ENCODE measurements at regions not wholly inside any gene's neighbourhood (a gene's known extent, or its start where the extent isn't known, plus 50 kb on each side); places are given as distances from the start of the nearest gene placed in this dataset.

DNA sequence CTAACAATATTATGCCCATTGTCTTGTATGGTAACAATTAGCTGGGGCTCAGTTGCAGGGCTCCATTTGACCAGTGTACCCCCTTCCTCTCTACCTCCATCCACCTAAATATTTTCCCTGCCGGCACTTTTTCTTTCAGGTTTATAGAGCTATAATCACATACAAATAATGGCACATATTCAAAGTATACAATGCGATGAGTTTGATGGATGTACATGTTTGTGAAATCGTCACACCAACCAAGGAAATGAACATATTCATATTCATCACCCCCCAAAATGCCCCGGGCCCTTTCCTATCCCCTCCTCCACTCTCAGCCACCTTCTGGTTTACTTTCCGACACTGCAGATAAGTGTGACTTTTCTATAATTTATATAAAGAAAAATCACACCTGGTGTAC lies 351.5 kb downstream of the GADD45G start:
- Histone ChIP-seq H3K4me2 (ENCODE audit: low read depth, low read length, poor library complexity, severe bottlenecking) (no peak overlapping the region), H3K9me2 (replicated peaks; ENCODE audit: insufficient read depth, low read length) (no peaks in the 10 kb centered on the region), H2AFZ (ENCODE audit: low read length) (no peak overlapping the region), H3K9me3 (ENCODE audit: low read length) (no peaks in the 10 kb centered on the region), H3K9ac (ENCODE audit: low read length) (no peak overlapping the region), H4K20me1 (ENCODE audit: insufficient read depth, low read depth, low read length) (no peaks in the 10 kb centered on the region), H3K4me3 (ENCODE audit: low read length) (no peak overlapping the region), H3K27ac (ENCODE audit: low read length) (no peak overlapping the region), H3K27me3 (ENCODE audit: low read length) (no peaks in the 10 kb centered on the region), H3K36me3 (ENCODE audit: insufficient read depth, low read length) (no peaks in the 10 kb centered on the region), H3K79me2 (ENCODE audit: low read length) (no peaks in the 10 kb centered on the region), H3K4me1 (ENCODE audit: low read length) (no peaks in the 10 kb centered on the region)
- DNase-seq = no peak

DNA sequence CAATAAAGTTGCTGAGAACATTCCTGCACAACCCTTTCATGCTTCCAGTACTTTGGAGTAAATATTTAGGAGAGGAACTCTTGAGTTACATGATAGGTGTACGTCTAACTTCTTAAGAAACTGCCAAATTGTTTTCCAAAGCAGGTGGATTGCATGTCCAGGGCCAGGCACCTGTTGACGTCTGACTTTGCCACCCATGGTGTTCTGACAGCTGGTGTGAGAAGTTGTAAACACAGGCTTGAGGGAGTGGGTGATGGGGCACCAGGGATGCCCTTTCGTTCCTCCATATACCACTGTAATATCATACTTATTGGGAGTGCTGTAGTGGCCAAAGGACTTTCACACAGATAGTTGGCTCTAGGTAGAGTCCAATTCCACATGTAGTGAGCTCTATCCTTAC lies 352.1 kb downstream of the GADD45G start:
- DNase-seq = no peak
- Histone ChIP-seq H3K79me2 (ENCODE audit: low read length) (no peaks in the 10 kb centered on the region), H3K27ac (ENCODE audit: low read length) (no peak overlapping the region), H3K9me2 (replicated peaks; ENCODE audit: insufficient read depth, low read length) (no peaks in the 10 kb centered on the region), H3K36me3 (ENCODE audit: insufficient read depth, low read length) (no peaks in the 10 kb centered on the region), H3K4me1 (ENCODE audit: low read length) (no peaks in the 10 kb centered on the region), H3K27me3 (ENCODE audit: low read length) (no peaks in the 10 kb centered on the region), H3K4me3 (ENCODE audit: low read length) (no peak overlapping the region), H3K9ac (ENCODE audit: low read length) (no peak overlapping the region), H4K20me1 (ENCODE audit: insufficient read depth, low read depth, low read length) (no peaks in the 10 kb centered on the region), H2AFZ (ENCODE audit: low read length) (no peak overlapping the region), H3K4me2 (ENCODE audit: low read depth, low read length, poor library complexity, severe bottlenecking) (no peak overlapping the region), H3K9me3 (ENCODE audit: low read length) (no peaks in the 10 kb centered on the region)

DNA sequence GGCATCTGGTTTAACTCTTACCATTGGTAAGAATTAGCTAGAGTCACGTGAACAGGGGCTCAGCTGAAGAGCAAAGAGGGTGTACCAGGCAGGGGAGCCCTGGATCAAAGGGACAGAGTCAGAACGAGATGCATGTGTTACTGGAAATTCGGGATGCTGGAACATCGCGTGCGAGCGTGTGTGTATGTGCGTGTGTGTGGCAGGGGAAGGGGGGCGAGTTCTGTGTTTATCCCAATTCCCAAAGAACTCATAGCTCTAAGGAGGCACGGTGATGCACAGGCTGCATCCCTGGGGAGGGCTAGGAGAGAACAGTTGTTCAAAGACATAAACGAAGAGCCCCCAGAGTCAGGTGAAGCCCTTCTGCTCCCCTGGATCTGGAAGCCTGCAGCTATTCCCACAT lies 353.3 kb downstream of the GADD45G start:
- Histone ChIP-seq H3K4me2 (ENCODE audit: low read depth, low read length, poor library complexity, severe bottlenecking) (no peak overlapping the region), H2AFZ (ENCODE audit: low read length) (no peak overlapping the region), H3K79me2 (ENCODE audit: low read length) (no peaks in the 10 kb centered on the region)

DNA sequence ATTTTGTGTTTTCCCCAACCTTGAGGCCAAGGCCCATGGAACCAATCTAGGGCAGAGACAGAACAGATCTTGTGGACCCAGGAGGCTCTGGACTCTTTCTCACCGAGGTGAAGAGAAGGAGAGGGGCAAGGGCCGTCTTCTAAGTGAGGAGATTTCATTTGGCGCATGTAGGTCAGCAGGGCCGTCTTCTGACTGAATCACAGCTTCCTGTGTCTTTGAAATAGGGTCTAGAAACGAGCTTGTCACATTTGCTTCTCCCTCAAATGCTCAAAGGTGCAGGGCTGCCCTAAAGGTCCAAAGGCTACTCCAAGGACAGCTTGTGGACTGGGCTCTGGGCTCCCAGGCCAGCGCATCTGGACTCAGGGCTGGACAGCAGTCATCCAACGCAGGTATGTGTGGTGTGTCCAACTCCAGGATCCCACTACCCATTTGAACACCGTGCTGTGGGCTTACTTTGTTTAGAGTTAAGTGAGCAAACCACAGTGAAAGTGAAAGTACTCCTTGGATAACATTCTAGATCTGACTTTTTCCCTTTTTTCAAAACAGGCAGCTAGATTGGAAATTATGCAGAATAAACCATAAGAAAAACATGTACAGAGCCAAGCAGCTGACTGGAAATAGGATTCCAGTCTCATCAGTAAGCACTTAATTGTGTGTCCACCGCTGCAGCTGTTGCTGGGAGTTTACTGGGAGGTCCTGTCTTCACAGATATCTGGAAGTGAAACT lies 357.0 kb downstream of the GADD45G start:
- Histone ChIP-seq H3K9me2 (replicated peaks; ENCODE audit: insufficient read depth, low read length) (no peaks in the 10 kb centered on the region), H3K4me2 (ENCODE audit: low read depth, low read length, poor library complexity, severe bottlenecking) (no peak overlapping the region), H3K27me3 (ENCODE audit: low read length) (no peaks in the 10 kb centered on the region), H3K27ac (ENCODE audit: low read length) (no peak overlapping the region), H3K79me2 (ENCODE audit: low read length) (no peaks in the 10 kb centered on the region), H4K20me1 (ENCODE audit: insufficient read depth, low read depth, low read length) (no peaks in the 10 kb centered on the region), H3K4me3 (ENCODE audit: low read length) (no peak overlapping the region), H2AFZ (ENCODE audit: low read length) (no peak overlapping the region), H3K9ac (ENCODE audit: low read length) (no peak overlapping the region), H3K4me1 (ENCODE audit: low read length) (no peaks in the 10 kb centered on the region), H3K9me3 (ENCODE audit: low read length) (no peaks in the 10 kb centered on the region), H3K36me3 (ENCODE audit: insufficient read depth, low read length) (no peaks in the 10 kb centered on the region)
- no peak for DNase-seq

More for the DNA sequence above, 353.3 kb downstream of the GADD45G start:
- Histone ChIP-seq H3K9me2 (replicated peaks; ENCODE audit: insufficient read depth, low read length) (no peaks in the 10 kb centered on the region), H3K4me3 (ENCODE audit: low read length) (no peak overlapping the region), H3K9me3 (ENCODE audit: low read length) (no peaks in the 10 kb centered on the region), H3K27ac (ENCODE audit: low read length) (no peak overlapping the region), H3K36me3 (ENCODE audit: insufficient read depth, low read length) (no peaks in the 10 kb centered on the region), H3K27me3 (ENCODE audit: low read length) (no peaks in the 10 kb centered on the region), H4K20me1 (ENCODE audit: insufficient read depth, low read depth, low read length) (no peaks in the 10 kb centered on the region), H3K9ac (ENCODE audit: low read length) (no peak overlapping the region), H3K4me1 (ENCODE audit: low read length) (no peaks in the 10 kb centered on the region)
- no peak for DNase-seq

DNA sequence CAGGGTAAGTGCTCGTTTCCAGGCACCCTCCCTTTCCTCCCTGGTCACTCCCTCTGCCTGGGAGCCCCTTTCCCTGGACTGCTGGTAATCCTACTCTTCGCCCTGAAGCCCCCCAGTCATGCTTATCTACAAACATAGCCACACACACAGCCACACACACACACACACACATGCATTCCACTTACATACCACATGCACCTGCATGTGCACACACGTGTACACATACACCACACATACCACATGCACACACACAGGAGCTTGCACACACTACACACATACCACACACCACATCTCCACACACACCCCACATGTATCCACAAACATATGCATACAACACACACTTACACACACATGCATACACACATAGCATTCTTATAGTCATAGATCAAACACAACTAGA lies 358.5 kb downstream of the GADD45G start:
- no peak overlapping the region for H2AFZ ChIP-seq (ENCODE audit: low read length)
- no peak overlapping the region for H3K4me3 ChIP-seq (ENCODE audit: low read length)
- H3K79me2 ChIP-seq (ENCODE audit: low read length) = no peaks in the 10 kb centered on the region
- H3K9ac ChIP-seq (ENCODE audit: low read length) = no peak overlapping the region
- no peaks in the 10 kb centered on the region for H3K36me3 ChIP-seq (ENCODE audit: insufficient read depth, low read length)
- no peaks in the 10 kb centered on the region for H3K9me3 ChIP-seq (ENCODE audit: low read length)
- no peak overlapping the region for H3K27ac ChIP-seq (ENCODE audit: low read length)
- no peak overlapping the region for H3K4me2 ChIP-seq (ENCODE audit: low read depth, low read length, poor library complexity, severe bottlenecking)
- DNase-seq = no peak
- H3K4me1 ChIP-seq (ENCODE audit: low read length) = no peaks in the 10 kb centered on the region
- no peaks in the 10 kb centered on the region for H3K27me3 ChIP-seq (ENCODE audit: low read length)
- H3K9me2 ChIP-seq (replicated peaks; ENCODE audit: insufficient read depth, low read length) = no peaks in the 10 kb centered on the region
- no peaks in the 10 kb centered on the region for H4K20me1 ChIP-seq (ENCODE audit: insufficient read depth, low read depth, low read length)

DNA sequence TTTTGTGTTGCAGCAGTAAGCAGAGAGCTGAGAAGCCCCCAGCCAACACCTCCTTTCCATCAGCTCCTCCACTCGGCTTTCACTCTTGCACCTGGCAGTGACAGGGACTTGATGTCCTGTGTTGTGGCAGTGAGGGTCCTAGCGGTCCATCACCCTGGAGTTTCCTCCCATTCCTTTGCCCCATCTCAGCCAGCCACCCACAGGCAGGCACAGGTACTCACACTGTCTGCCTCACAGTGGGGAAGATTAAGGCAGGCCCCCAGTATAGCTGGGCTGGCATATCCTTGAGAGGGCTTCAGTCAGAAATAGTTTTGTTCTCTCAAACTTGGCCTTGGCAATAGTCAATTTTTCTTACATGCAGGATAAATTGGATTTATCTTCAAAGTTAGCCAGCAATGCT lies 362.7 kb downstream of the GADD45G start:
- Histone ChIP-seq H3K4me1 (ENCODE audit: low read length) (no peaks in the 10 kb centered on the region), H3K9me2 (replicated peaks; ENCODE audit: insufficient read depth, low read length) (no peaks in the 10 kb centered on the region), H4K20me1 (ENCODE audit: insufficient read depth, low read depth, low read length) (no peaks in the 10 kb centered on the region), H3K27ac (ENCODE audit: low read length) (no peak overlapping the region), H3K9me3 (ENCODE audit: low read length) (no peaks in the 10 kb centered on the region), H3K4me2 (ENCODE audit: low read depth, low read length, poor library complexity, severe bottlenecking) (no peak overlapping the region), H3K79me2 (ENCODE audit: low read length) (no peaks in the 10 kb centered on the region), H3K27me3 (ENCODE audit: low read length) (no peaks in the 10 kb centered on the region), H3K36me3 (ENCODE audit: insufficient read depth, low read length) (no peaks in the 10 kb centered on the region), H3K4me3 (ENCODE audit: low read length) (no peak overlapping the region), H3K9ac (ENCODE audit: low read length) (no peak overlapping the region), H2AFZ (ENCODE audit: low read length) (no peak overlapping the region)
- no peak for DNase-seq

DNA sequence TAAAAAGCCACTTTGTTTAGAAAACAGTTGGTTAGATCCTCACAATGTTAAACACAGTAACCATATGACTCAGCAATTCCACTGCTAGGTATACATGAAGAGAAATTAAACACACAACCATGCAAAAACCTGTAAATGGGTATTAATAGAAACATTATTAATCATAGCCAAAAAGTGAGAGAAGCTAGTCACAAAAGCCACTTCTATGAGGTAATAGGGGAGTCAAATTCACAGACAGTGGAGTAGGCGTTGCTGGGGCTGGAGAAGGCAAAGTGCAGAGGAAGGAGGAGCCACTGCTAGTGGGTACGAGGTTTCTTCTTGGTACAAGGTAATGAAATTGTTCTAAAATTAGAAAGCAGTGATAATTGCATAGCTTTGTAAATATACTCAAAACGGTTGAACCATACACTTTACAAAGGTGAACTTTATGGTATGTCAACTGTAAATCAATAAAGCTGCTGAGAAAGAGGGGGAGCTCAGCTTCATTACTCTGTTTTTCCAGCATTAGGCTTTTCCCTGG lies 364.4 kb downstream of the GADD45G start:
- Histone ChIP-seq H4K20me1 (ENCODE audit: insufficient read depth, low read depth, low read length) (no peaks in the 10 kb centered on the region), H3K79me2 (ENCODE audit: low read length) (no peaks in the 10 kb centered on the region), H3K4me3 (ENCODE audit: low read length) (no peak overlapping the region), H3K4me2 (ENCODE audit: low read depth, low read length, poor library complexity, severe bottlenecking) (no peak overlapping the region), H3K27me3 (ENCODE audit: low read length) (no peaks in the 10 kb centered on the region), H3K36me3 (ENCODE audit: insufficient read depth, low read length) (no peaks in the 10 kb centered on the region), H3K9me2 (replicated peaks; ENCODE audit: insufficient read depth, low read length) (no peaks in the 10 kb centered on the region), H2AFZ (ENCODE audit: low read length) (no peak overlapping the region), H3K9ac (ENCODE audit: low read length) (no peak overlapping the region), H3K27ac (ENCODE audit: low read length) (no peak overlapping the region), H3K9me3 (ENCODE audit: low read length) (no peaks in the 10 kb centered on the region), H3K4me1 (ENCODE audit: low read length) (no peaks in the 10 kb centered on the region)
- DNase-seq = no peak

DNA sequence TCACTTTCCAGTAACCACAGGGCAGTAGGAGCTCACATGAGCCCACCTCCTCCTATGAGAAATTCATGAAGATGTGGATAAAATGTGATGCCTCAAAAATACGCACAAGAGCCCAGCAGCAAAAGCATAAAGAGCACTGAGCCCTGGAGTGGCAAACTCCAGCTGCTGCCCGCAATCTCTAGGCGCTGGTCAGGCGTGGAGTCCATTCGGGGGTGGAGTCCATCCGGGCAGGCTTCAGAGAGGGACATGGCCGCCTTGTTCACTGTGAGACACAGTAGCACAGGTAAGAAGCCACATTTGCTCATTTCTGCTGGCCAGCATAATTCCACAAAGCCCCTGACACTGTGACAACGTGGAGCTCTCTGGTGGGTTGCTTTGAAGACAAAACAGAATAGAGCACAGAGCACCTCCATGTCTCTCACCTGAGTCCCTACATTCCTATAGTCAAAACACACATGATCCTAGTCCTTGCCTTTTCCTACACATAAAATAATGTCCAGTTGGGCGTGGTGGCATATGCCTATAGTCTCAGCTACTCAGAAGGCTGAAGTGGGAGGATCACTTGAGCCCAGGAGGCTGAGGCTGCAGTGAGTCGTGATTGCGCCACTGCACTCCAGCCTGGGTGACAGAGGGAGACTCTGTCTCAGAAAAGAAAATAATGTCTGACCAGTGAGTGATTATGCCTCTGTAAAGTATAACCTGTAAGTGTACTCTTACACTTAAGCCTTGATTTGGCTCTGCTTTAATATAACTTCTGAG lies 365.2 kb downstream of the GADD45G start:
- Histone ChIP-seq H3K27me3 (ENCODE audit: low read length) (no peaks in the 10 kb centered on the region), H3K9me3 (ENCODE audit: low read length) (no peaks in the 10 kb centered on the region), H3K79me2 (ENCODE audit: low read length) (no peaks in the 10 kb centered on the region), H3K4me2 (ENCODE audit: low read depth, low read length, poor library complexity, severe bottlenecking) (no peak overlapping the region), H3K4me1 (ENCODE audit: low read length) (no peaks in the 10 kb centered on the region), H3K4me3 (ENCODE audit: low read length) (no peak overlapping the region), H3K27ac (ENCODE audit: low read length) (no peak overlapping the region), H3K9ac (ENCODE audit: low read length) (no peak overlapping the region), H4K20me1 (ENCODE audit: insufficient read depth, low read depth, low read length) (no peaks in the 10 kb centered on the region), H2AFZ (ENCODE audit: low read length) (no peak overlapping the region), H3K9me2 (replicated peaks; ENCODE audit: insufficient read depth, low read length) (no peaks in the 10 kb centered on the region), H3K36me3 (ENCODE audit: insufficient read depth, low read length) (no peaks in the 10 kb centered on the region)
- no peak for DNase-seq

All from Karpas-422 (cell line).